ENCODE measurements at regions not wholly inside any gene's neighbourhood (a gene's known extent, or its start where the extent isn't known, plus 50 kb on each side); places are given as distances from the start of the nearest gene placed in this dataset.
"Not testable (repeated sequence)": the region's sequence is repeated elsewhere in the genome, so short reads cannot be mapped to it uniquely, and the experiment has no call there.

GRCh38 chr4:84286048-84286447 lies 213.0 kb downstream of the NKX6-1 start:
- DNase-seq (ENCODE audit: low read depth, low spot score) = no peak

GRCh38 chr4:84279678-84280077 lies 219.4 kb downstream of the NKX6-1 start:
- peak; percentile 31 for DNase-seq (ENCODE audit: low read depth, low spot score)

GRCh38 chr4:84277923-84278322 lies 221.2 kb downstream of the NKX6-1 start:
- DNase-seq (ENCODE audit: low read depth, low spot score) = no peak

- no peak for DNase-seq (ENCODE audit: low read depth, low spot score)
Observed at GRCh38 chr4:84276752-84277151, 222.3 kb downstream of the NKX6-1 start.

GRCh38 chr4:84269536-84270044 lies 229.5 kb downstream of the NKX6-1 start:
- DNase-seq (ENCODE audit: low read depth, low spot score) = no peak

- no peak for DNase-seq (ENCODE audit: low read depth, low spot score)
Observed at GRCh38 chr4:84264652-84265051, 234.4 kb downstream of the NKX6-1 start.

- DNase-seq (ENCODE audit: low read depth, low spot score) = no peak
Observed at GRCh38 chr4:84263415-84263814, 235.7 kb downstream of the NKX6-1 start.

- no peak for DNase-seq (ENCODE audit: low read depth, low spot score)
Observed at GRCh38 chr4:84260495-84260894, 238.6 kb downstream of the NKX6-1 start.

GRCh38 chr4:84258905-84259830 lies 239.9 kb downstream of the NKX6-1 start:
- DNase-seq (ENCODE audit: low read depth, low spot score) = peak; percentile 34

GRCh38 chr4:84254537-84254936 lies 244.6 kb downstream of the NKX6-1 start:
- DNase-seq (ENCODE audit: low read depth, low spot score) = no peak

GRCh38 chr4:84249521-84249920 lies 249.6 kb downstream of the NKX6-1 start:
- DNase-seq (ENCODE audit: low read depth, low spot score) = no peak

GRCh38 chr4:84245042-84245441 lies 254.1 kb downstream of the NKX6-1 start:
- not testable (repeated sequence) for DNase-seq (ENCODE audit: low read depth, low spot score)

- DNase-seq (ENCODE audit: low read depth, low spot score) = not testable (repeated sequence)
Observed at GRCh38 chr4:84244346-84244801, 254.7 kb downstream of the NKX6-1 start.

GRCh38 chr4:84243685-84244084 lies 255.4 kb downstream of the NKX6-1 start:
- DNase-seq (ENCODE audit: low read depth, low spot score) = no peak

- DNase-seq (ENCODE audit: low read depth, low spot score) = no peak
Observed at GRCh38 chr4:84239278-84239845, 259.7 kb downstream of the NKX6-1 start.

- peak; percentile 9 for DNase-seq (ENCODE audit: low read depth, low spot score)
Observed at GRCh38 chr4:84238247-84239090, 260.6 kb downstream of the NKX6-1 start.

- no peak for DNase-seq (ENCODE audit: low read depth, low spot score)
Observed at GRCh38 chr4:84237008-84237407, 262.1 kb downstream of the NKX6-1 start.

- no peak for DNase-seq (ENCODE audit: low read depth, low spot score)
Observed at GRCh38 chr4:84235126-84235944, 263.8 kb downstream of the NKX6-1 start.

GRCh38 chr4:84232309-84233095 lies 266.6 kb downstream of the NKX6-1 start:
- no peak for DNase-seq (ENCODE audit: low read depth, low spot score)

- no peak for DNase-seq (ENCODE audit: low read depth, low spot score)
Observed at GRCh38 chr4:84231539-84232055, 267.5 kb downstream of the NKX6-1 start.

All from astrocyte of the hippocampus (primary cell).